OCI-LY7 (cell line): ENCODE measurements at regions not wholly inside any gene's neighbourhood (a gene's known extent, or its start where the extent isn't known, plus 50 kb on each side); places are given as distances from the start of the nearest gene placed in this dataset.

ENCODE experiments used
- BruUV-seq: library from RNA; stranded (reverse); fragments of 400-500 nt; replicated peaks from 2 replicates; lab custom pipeline; 2021; lab: Mats Ljungman, UMichigan
- CTCF ChIA-PET: fragments of 300-600 bp; sonication (Branson Sonifier 250); formaldehyde crosslinking; loops from one replicate; lab custom pipeline; 2022; ENCODE audit warnings: antibody characterized with exemption; ENCODE audit not compliant: unreplicated experiment; lab: Charles Lee
- POLR2A ChIA-PET: fragments of 300-600 bp; sonication (Branson Sonifier 250); formaldehyde crosslinking; loops from one replicate; lab custom pipeline; 2022; ENCODE audit warnings: antibody characterized with exemption; lab: Charles Lee
- DNase-seq: peaks from one replicate; pipeline ENCODE4 v3.0.0-alpha.2; 2015; ENCODE audit warnings: low spot score
- H2AFZ ChIP-seq: fragments of 200-600 bp; sonication (generic), shearing (Covaris generic); 2 replicates; pipeline ENCODE4 v1.6.1; 2014; ENCODE audit warnings: mild to moderate bottlenecking, antibody characterized with exemption, low read length, moderate library complexity
- H3K27ac ChIP-seq: fragments of 200-600 bp; sonication (generic); 2 replicates; pipeline ENCODE4 v1.5.1; 2014; ENCODE audit warnings: mixed run types, low read depth, mild to moderate bottlenecking, moderate library complexity, low read length, inconsistent platforms; ENCODE audit not compliant: poor library complexity, severe bottlenecking
- H3K36me3 ChIP-seq: fragments of 200-600 bp; sonication (generic); 2 replicates; pipeline ENCODE4 v1.6.1; 2014; ENCODE audit warnings: mild to moderate bottlenecking, antibody characterized with exemption, low read length, moderate library complexity, mixed read lengths; ENCODE audit not compliant: insufficient read depth
- H3K4me1 ChIP-seq: fragments of 200-600 bp; sonication (generic); 2 replicates; pipeline ENCODE4 v1.5.1; 2014; ENCODE audit warnings: mild to moderate bottlenecking, low read length; ENCODE audit not compliant: insufficient read depth, poor library complexity, severe bottlenecking
- H3K4me2 ChIP-seq: fragments of 200-600 bp; sonication (generic); 2 replicates; pipeline ENCODE4 v1.6.1; 2014; ENCODE audit warnings: mild to moderate bottlenecking, low read length
- H3K4me3 ChIP-seq: fragments of 200-600 bp; sonication (generic); 2 replicates; pipeline ENCODE4 v1.5.1; 2014; ENCODE audit warnings: mild to moderate bottlenecking, low read depth, low read length; ENCODE audit not compliant: poor library complexity, severe bottlenecking
- H3K79me2 ChIP-seq: fragments of 200-600 bp; sonication (generic); 2 replicates; pipeline ENCODE4 v1.6.1; 2016; ENCODE audit warnings: low read depth, mild to moderate bottlenecking, low read length, moderate library complexity, mixed read lengths; ENCODE audit not compliant: insufficient read depth
- H3K9me2 ChIP-seq: fragments of 200-600 bp; sonication (generic); 2 replicates; pipeline ENCODE4 v1.6.1; 2016; ENCODE audit warnings: mild to moderate bottlenecking, low read length, mixed read lengths; ENCODE audit not compliant: insufficient read depth
- H3K9me3 ChIP-seq: fragments of 200-600 bp; sonication (generic); 2 replicates; pipeline ENCODE4 v1.6.1; 2014; ENCODE audit warnings: mild to moderate bottlenecking, mixed run types, low read length, mixed read lengths
- H4K20me1 ChIP-seq: fragments of 200-600 bp; sonication (generic); 2 replicates; pipeline ENCODE4 v1.6.1; 2014; ENCODE audit warnings: mild to moderate bottlenecking, antibody characterized with exemption, low read length, moderate library complexity, mixed read lengths; ENCODE audit not compliant: insufficient read depth
- CTCF ChIP-seq: fragments of 200-600 bp; sonication (generic); conservative IDR thresholded peaks from 2 replicates; pipeline ENCODE4 v1.5.1; 2014; ENCODE audit warnings: mild to moderate bottlenecking, antibody characterized with exemption, low read length, moderate library complexity, mixed read lengths
- EZH2phosphoT487 ChIP-seq: fragments of 200-600 bp; sonication (generic); IDR thresholded peaks from 2 replicates; pipeline ENCODE4 v1.6.1; 2018; ENCODE audit warnings: low read depth, borderline replicate concordance, mild to moderate bottlenecking, mixed run types, antibody characterized with exemption, low read length, moderate library complexity, mixed read lengths
- intact Hi-C: fragments of 100-400 bp; cut with micrococcal nuclease; formaldehyde crosslinking; loops from one replicate; pipeline ENCODE4 v1.10.0; 2022; ENCODE audit not compliant: unreplicated experiment

GRCh38 chr2:17058772-17059402, 393.3 kb upstream of the CYRIA start:
- Histone ChIP-seq H2AFZ (no peak overlapping the region), H3K9me2 (no peaks in the 10 kb centered on the region), H3K27ac (no peak overlapping the region), H3K36me3 (no peaks in the 10 kb centered on the region), H3K9me3 (no peaks in the 10 kb centered on the region), H3K79me2 (no peaks in the 10 kb centered on the region), H4K20me1 (no peaks in the 10 kb centered on the region), H3K4me1 (no peaks in the 10 kb centered on the region), H3K4me2 (no peak overlapping the region), H3K4me3 (no peak overlapping the region)
- TF ChIP-seq CTCF (no peak), EZH2phosphoT487 (no peak)
- BruUV-seq = no TSS peak
- ChIA-PET POLR2A (interaction anchor here (0.5 to 1.3 kb wide), 5 partner anchors 10 to 244 kb away, joined by 3 read pairs; no protein-coding TSS in a partner anchor), CTCF (no interaction called here)
- intact Hi-C loops = loop anchor here (5.0 kb wide), 1 partner anchor 143 kb away; no protein-coding TSS in a partner anchor
- DNase-seq = no peak

GRCh38 chr2:17057109-17058017, 391.7 kb upstream of the CYRIA start:
- Histone ChIP-seq H4K20me1 (no peaks in the 10 kb centered on the region), H3K79me2 (no peaks in the 10 kb centered on the region), H3K4me1 (no peaks in the 10 kb centered on the region), H3K9me2 (no peaks in the 10 kb centered on the region), H3K36me3 (no peaks in the 10 kb centered on the region), H3K4me2 (no peak overlapping the region), H2AFZ (no peak overlapping the region), H3K9me3 (no peaks in the 10 kb centered on the region), H3K27ac (no peak overlapping the region), H3K4me3 (no peak overlapping the region)
- no TSS peak for BruUV-seq
- intact Hi-C loops = loop anchor here (5.0 kb wide), 1 partner anchor 145 kb away; no protein-coding TSS in a partner anchor
- DNase-seq = no peak
- CTCF ChIA-PET = no interaction called here
- POLR2A ChIA-PET = interaction anchor here (0.6 kb wide), 1 partner anchor 19 kb away, joined by 3 read pairs; no protein-coding TSS in a partner anchor
- TF ChIP-seq CTCF = no peak
- no peak for TF ChIP-seq EZH2phosphoT487
